ENCODE measurements at regions not wholly inside any gene's neighbourhood (a gene's known extent, or its start where the extent isn't known, plus 50 kb on each side); places are given as distances from the start of the nearest gene placed in this dataset.

GRCh38 chrX:39625810-39626209, 471.9 kb downstream of the BCOR start:
- FAIRE-seq (no peak), DNase-seq (ENCODE audit: insufficient read length, low spot score) (no peak)
- no peak for TF ChIP-seq POLR2A (IDR thresholded peaks at IDR 0.05; ENCODE audit: low read depth, low read length)

- FAIRE-seq: no peak
- no peak for DNase-seq (ENCODE audit: insufficient read length, low spot score)
- no peak for TF ChIP-seq POLR2A (IDR thresholded peaks at IDR 0.05; ENCODE audit: low read depth, low read length)
Observed at GRCh38 chrX:39626749-39627148, 471.0 kb downstream of the BCOR start.

- FAIRE-seq (no peak), DNase-seq (ENCODE audit: insufficient read length, low spot score) (no peak)
- TF ChIP-seq POLR2A (IDR thresholded peaks at IDR 0.05; ENCODE audit: low read depth, low read length): no peak
Observed at GRCh38 chrX:39627257-39627656, 470.5 kb downstream of the BCOR start.

GRCh38 chrX:39629001-39629400, 468.8 kb downstream of the BCOR start:
- DNase-seq (ENCODE audit: insufficient read length, low spot score) (no peak), FAIRE-seq (no peak)
- no peak for TF ChIP-seq POLR2A (IDR thresholded peaks at IDR 0.05; ENCODE audit: low read depth, low read length)

- TF ChIP-seq POLR2A (IDR thresholded peaks at IDR 0.05; ENCODE audit: low read depth, low read length): no peak
- DNase-seq (ENCODE audit: insufficient read length, low spot score) (no peak), FAIRE-seq (no peak)
Observed at GRCh38 chrX:39630344-39630743, 467.4 kb downstream of the BCOR start.

GRCh38 chrX:39631276-39632229, 466.2 kb downstream of the BCOR start:
- FAIRE-seq: no peak
- TF ChIP-seq POLR2A (IDR thresholded peaks at IDR 0.05; ENCODE audit: low read depth, low read length): no peak
- DNase-seq (ENCODE audit: insufficient read length, low spot score): no peak

GRCh38 chrX:39633293-39633692, 464.5 kb downstream of the BCOR start:
- FAIRE-seq: no peak
- TF ChIP-seq POLR2A (IDR thresholded peaks at IDR 0.05; ENCODE audit: low read depth, low read length): no peak

GRCh38 chrX:39636481-39636880, 461.3 kb downstream of the BCOR start:
- no peak for FAIRE-seq
- no peak for DNase-seq (ENCODE audit: insufficient read length, low spot score)
- TF ChIP-seq POLR2A (IDR thresholded peaks at IDR 0.05; ENCODE audit: low read depth, low read length): no peak

More at GRCh38 chrX:39633293-39633692, 464.5 kb downstream of the BCOR start:
- no peak for DNase-seq (ENCODE audit: insufficient read length, low spot score)

- FAIRE-seq (no peak), DNase-seq (ENCODE audit: insufficient read length, low spot score) (no peak)
- TF ChIP-seq POLR2A (IDR thresholded peaks at IDR 0.05; ENCODE audit: low read depth, low read length): no peak
Observed at GRCh38 chrX:39638526-39638925, 459.2 kb downstream of the BCOR start.

- DNase-seq (ENCODE audit: insufficient read length, low spot score): no peak
- no peak for TF ChIP-seq POLR2A (IDR thresholded peaks at IDR 0.05; ENCODE audit: low read depth, low read length)
- no peak for FAIRE-seq
Observed at GRCh38 chrX:39639871-39640270, 457.9 kb downstream of the BCOR start.

GRCh38 chrX:39640866-39641265, 456.9 kb downstream of the BCOR start:
- TF ChIP-seq POLR2A (IDR thresholded peaks at IDR 0.05; ENCODE audit: low read depth, low read length): no peak
- FAIRE-seq: no peak
- DNase-seq (ENCODE audit: insufficient read length, low spot score): no peak

GRCh38 chrX:39642071-39642470, 455.7 kb downstream of the BCOR start:
- TF ChIP-seq POLR2A (IDR thresholded peaks at IDR 0.05; ENCODE audit: low read depth, low read length): no peak
- no peak for FAIRE-seq
- no peak for DNase-seq (ENCODE audit: insufficient read length, low spot score)

GRCh38 chrX:39643550-39643949, 454.2 kb downstream of the BCOR start:
- DNase-seq (ENCODE audit: insufficient read length, low spot score) (no peak), FAIRE-seq (no peak)
- no peak for TF ChIP-seq POLR2A (IDR thresholded peaks at IDR 0.05; ENCODE audit: low read depth, low read length)

- FAIRE-seq (no peak), DNase-seq (ENCODE audit: insufficient read length, low spot score) (no peak)
Observed at GRCh38 chrX:39645178-39645895, 452.4 kb downstream of the BCOR start.

More at GRCh38 chrX:39645178-39645895, 452.4 kb downstream of the BCOR start:
- TF ChIP-seq POLR2A (IDR thresholded peaks at IDR 0.05; ENCODE audit: low read depth, low read length): no peak
